CD8-positive, alpha-beta memory T cell (primary cell): ENCODE measurements at regions not wholly inside any gene's neighbourhood (a gene's known extent, or its start where the extent isn't known, plus 50 kb on each side); places are given as distances from the start of the nearest gene placed in this dataset.

ENCODE experiments used
- CTCF ChIA-PET: fragments of 350-600 bp; sonication (Branson Sonifier 250); formaldehyde crosslinking; loops from one replicate; lab custom pipeline; 2021; ENCODE audit warnings: antibody characterized with exemption; lab: Charles Lee
- POLR2A ChIA-PET: fragments of 350-600 bp; sonication (Branson Sonifier 250); formaldehyde crosslinking; loops from one replicate; lab custom pipeline; 2021; ENCODE audit warnings: antibody characterized with exemption; lab: Charles Lee
- DNase-seq, 5 donors: peaks; one replicate each; pipeline versions ENCODE4 v3.0.0 to v3.0.0-alpha.2; 2020 to 2022; ENCODE audit warnings: mixed read lengths in 1 of 5
- H3K27ac ChIP-seq: one replicate; pipeline ENCODE4 v1.7.0; 2013; ENCODE audit warnings: low read depth, mild to moderate bottlenecking, low read length, moderate library complexity
- H3K27me3 ChIP-seq: 2 replicates; pipeline ENCODE4 v1.7.0; 2013; ENCODE audit warnings: low read length, mild to moderate bottlenecking; ENCODE audit not compliant: insufficient read depth, poor library complexity, severe bottlenecking
- H3K36me3 ChIP-seq: 2 replicates; pipeline ENCODE4 v1.7.0; 2013; ENCODE audit warnings: mild to moderate bottlenecking, low read length, moderate library complexity; ENCODE audit not compliant: insufficient read depth
- H3K4me1 ChIP-seq: 2 replicates; pipeline ENCODE4 v1.7.0; 2013; ENCODE audit warnings: mild to moderate bottlenecking, low read length, moderate library complexity; ENCODE audit not compliant: insufficient read depth
- H3K4me3 ChIP-seq: 2 replicates; pipeline ENCODE4 v1.7.0; 2013; ENCODE audit warnings: mild to moderate bottlenecking, low read length
- H3K9me3 ChIP-seq: 2 replicates; pipeline ENCODE4 v1.7.0; 2013; ENCODE audit warnings: mild to moderate bottlenecking, low read length
- H3K27ac Mint-ChIP-seq, 8 donors: one replicate each; pipeline ENCODE4 v1.8.0; 2020 to 2021; ENCODE audit warnings: mixed read lengths in 8 of 8, mild to moderate bottlenecking in 6 of 8, inconsistent platforms in 3 of 8, moderate library complexity in 3 of 8
- H3K27me3 Mint-ChIP-seq, 2 donors: one replicate each; pipeline ENCODE4 v1.8.0; 2020 to 2021; ENCODE audit warnings: mixed read lengths in 2 of 2, mild to moderate bottlenecking in 1 of 2, moderate library complexity in 1 of 2
- H3K36me3 Mint-ChIP-seq, 3 donors: one replicate each; pipeline ENCODE4 v1.8.0; 2020 to 2021; ENCODE audit warnings: mixed read lengths in 3 of 3, inconsistent platforms in 1 of 3, mild to moderate bottlenecking in 1 of 3
- H3K4me1 Mint-ChIP-seq, 3 donors: one replicate each; pipeline ENCODE4 v1.8.0; 2020 to 2021; ENCODE audit warnings: mixed read lengths in 3 of 3, inconsistent platforms in 1 of 3, mild to moderate bottlenecking in 1 of 3
- H3K4me3 Mint-ChIP-seq, 7 donors: one replicate each; pipeline ENCODE4 v1.8.0; 2020 to 2021; ENCODE audit warnings: mixed read lengths in 7 of 7, mild to moderate bottlenecking in 6 of 7, moderate library complexity in 4 of 7, inconsistent platforms in 2 of 7
- H3K9me3 Mint-ChIP-seq, 5 donors: one replicate each; pipeline ENCODE4 v1.8.0; 2020 to 2022; ENCODE audit warnings: mixed read lengths in 5 of 5, mild to moderate bottlenecking in 3 of 5, moderate library complexity in 2 of 5, inconsistent platforms in 1 of 5

DNA sequence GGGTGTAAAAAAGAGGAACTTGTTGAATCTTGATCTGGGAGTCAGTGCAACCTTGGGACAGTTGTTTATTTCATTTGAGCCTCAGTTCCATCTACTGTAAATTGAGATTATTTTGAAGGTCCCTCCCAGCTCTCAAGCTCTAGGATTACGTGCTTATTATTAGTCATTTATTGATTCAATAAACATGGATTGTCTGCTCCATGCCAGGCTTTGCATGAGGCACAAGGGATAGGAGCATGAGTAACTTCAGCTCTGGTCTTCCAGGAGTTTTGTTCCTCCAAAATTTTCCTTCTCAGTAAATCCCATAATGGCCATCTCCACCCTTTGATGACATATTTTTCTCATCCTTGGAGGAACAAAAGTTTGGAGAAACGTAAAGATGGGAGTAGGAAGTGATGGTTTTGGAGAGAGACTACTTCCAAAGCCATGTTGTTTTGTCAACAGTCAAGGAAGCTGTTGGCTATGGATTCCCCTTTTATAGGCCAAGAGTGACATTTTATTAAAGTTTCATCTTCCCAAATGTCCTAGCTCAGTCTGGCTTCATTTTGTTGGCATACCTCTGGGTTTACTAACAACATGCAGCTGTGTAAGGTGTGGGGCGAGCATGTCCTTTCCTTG lies 244.6 kb downstream of the DMRT2 start:
- H3K27ac ChIP-seq = no peak overlapping the region
- DNase-seq = no peak
- Mint-ChIP-seq H3K27ac (no peak overlapping the region), H3K9me3 (peaks cover 0 to 8% (median 2%) of the 10 kb centered on the region in 5 donors), H3K36me3 (no peaks in the 10 kb centered on the region), H3K4me3 (no peak overlapping the region), H3K27me3 (peaks cover 0 to 4% of the 10 kb centered on the region in 2 donors), H3K4me1 (no peaks in the 10 kb centered on the region)
- ChIA-PET CTCF (no interaction called here), POLR2A (no interaction called here)
- H3K4me3 ChIP-seq = no peak overlapping the region
- no peaks in the 10 kb centered on the region for H3K36me3 ChIP-seq
- no peaks in the 10 kb centered on the region for H3K9me3 ChIP-seq
- H3K27me3 ChIP-seq = no peaks in the 10 kb centered on the region
- no peaks in the 10 kb centered on the region for H3K4me1 ChIP-seq

DNA sequence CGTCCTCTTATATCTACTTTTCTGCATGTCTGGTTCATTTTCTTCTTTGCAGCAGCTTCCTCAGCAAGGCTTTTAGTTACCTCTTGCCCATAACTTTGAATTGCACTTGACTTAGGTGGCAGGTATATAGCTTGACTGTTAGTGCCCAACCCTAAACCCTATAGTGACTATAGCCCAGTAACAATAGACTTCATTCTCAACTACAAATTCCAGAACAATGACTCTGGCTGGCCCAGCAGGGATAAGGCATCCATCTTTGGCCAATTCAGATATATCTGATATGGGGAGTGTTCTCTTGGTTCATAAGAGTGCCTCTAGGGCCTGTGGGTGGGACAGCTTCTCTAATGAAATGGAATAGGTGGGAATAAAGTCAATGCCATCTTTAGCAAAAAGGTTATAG lies 246.2 kb downstream of the DMRT2 start:
- no peaks in the 10 kb centered on the region for H3K4me1 Mint-ChIP-seq
- Histone ChIP-seq H3K4me1 (no peaks in the 10 kb centered on the region), H3K9me3 (no peaks in the 10 kb centered on the region), H3K36me3 (no peaks in the 10 kb centered on the region), H3K4me3 (no peak overlapping the region), H3K27me3 (no peaks in the 10 kb centered on the region), H3K27ac (no peak overlapping the region)
- no peak overlapping the region for H3K27ac Mint-ChIP-seq
- ChIA-PET POLR2A (no interaction called here), CTCF (no interaction called here)
- H3K9me3 Mint-ChIP-seq = peaks cover 0 to 8% (median 2%) of the 10 kb centered on the region in 5 donors
- no peak overlapping the region for H3K4me3 Mint-ChIP-seq
- DNase-seq = no peak
- no peaks in the 10 kb centered on the region for H3K36me3 Mint-ChIP-seq
- peaks cover 0 to 4% of the 10 kb centered on the region in 2 donors for H3K27me3 Mint-ChIP-seq

DNA sequence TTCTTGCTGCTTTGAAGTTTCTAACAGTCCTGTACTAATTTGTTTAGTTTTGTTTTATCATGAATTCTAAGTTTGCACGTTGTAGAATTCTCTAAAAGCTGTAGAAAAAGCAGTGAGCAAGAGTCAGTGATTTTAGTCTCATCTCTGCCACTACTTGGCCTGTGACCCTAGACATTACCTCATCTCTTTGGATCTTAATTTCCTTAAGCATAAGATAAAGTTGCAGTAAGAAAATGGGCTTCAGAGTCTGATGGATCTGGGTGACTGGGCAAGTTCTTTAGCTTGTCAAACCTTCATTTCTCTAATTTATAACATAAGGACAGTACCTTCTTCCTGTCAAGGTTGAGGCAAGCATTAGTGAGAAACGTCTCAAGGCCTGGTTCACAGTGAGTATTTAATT lies 247.9 kb downstream of the DMRT2 start:
- H3K4me1 ChIP-seq = no peaks in the 10 kb centered on the region
- Mint-ChIP-seq H3K9me3 (peaks cover 0 to 5% (median 2%) of the 10 kb centered on the region in 5 donors), H3K4me3 (no peak overlapping the region), H3K4me1 (no peaks in the 10 kb centered on the region), H3K36me3 (no peaks in the 10 kb centered on the region), H3K27ac (no peak overlapping the region), H3K27me3 (peaks cover 0 to 4% of the 10 kb centered on the region in 2 donors)
- no peaks in the 10 kb centered on the region for H3K36me3 ChIP-seq
- POLR2A ChIA-PET = no interaction called here
- H3K4me3 ChIP-seq = no peak overlapping the region
- H3K9me3 ChIP-seq = no peaks in the 10 kb centered on the region
- CTCF ChIA-PET = no interaction called here
- no peak for DNase-seq
- no peak overlapping the region for H3K27ac ChIP-seq
- no peaks in the 10 kb centered on the region for H3K27me3 ChIP-seq

DNA sequence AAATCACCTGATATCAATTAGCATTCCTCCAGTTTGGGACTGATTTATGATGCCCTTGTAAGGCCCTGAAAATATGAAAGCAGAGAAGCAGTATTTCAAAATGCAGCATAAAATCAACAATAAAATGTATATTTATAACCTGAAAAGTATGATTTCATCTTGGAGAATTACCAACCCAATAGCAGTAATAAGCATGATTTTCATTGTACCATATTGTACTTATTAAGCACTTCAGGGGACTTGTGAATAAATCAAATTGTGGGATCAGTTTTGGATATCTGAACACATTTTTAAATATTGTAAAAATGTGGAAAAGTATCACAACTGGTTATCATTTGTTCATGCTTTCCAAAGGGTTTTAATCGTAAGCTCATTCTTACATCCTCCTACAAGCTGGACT lies 250.8 kb downstream of the DMRT2 start:
- Mint-ChIP-seq H3K27ac (no peak overlapping the region), H3K27me3 (no peaks in the 10 kb centered on the region), H3K36me3 (no peaks in the 10 kb centered on the region), H3K4me1 (no peaks in the 10 kb centered on the region), H3K4me3 (no peak overlapping the region), H3K9me3 (peaks cover 0 to 4% (median 2%) of the 10 kb centered on the region in 5 donors)
- Histone ChIP-seq H3K9me3 (peaks cover 3% of the 10 kb centered on the region), H3K4me1 (no peaks in the 10 kb centered on the region), H3K36me3 (no peaks in the 10 kb centered on the region), H3K4me3 (no peak overlapping the region), H3K27ac (no peak overlapping the region), H3K27me3 (no peaks in the 10 kb centered on the region)
- CTCF ChIA-PET = interaction anchor here (0.9 kb wide), 1 partner anchor 38 kb away, joined by 3 read pairs; no protein-coding TSS in a partner anchor
- POLR2A ChIA-PET = no interaction called here
- no peak for DNase-seq

DNA sequence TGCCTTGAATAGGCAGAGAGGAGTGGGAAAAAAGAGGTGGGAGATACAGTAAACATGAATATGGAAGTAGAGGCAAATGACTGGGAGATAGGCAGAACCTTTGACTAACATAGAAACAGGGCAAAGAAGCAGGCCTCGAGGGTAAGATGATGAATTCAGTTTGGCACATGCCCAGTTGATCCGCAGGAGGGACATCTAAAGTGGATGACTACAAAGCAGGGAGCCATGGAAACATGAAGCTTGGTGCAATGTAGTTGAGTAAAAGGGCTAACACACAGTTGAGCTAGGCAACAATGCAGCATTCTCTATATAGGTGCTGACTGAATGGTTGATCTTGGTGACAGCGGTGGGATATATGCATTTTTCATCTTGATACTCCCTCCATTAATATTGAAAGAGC lies 253.8 kb downstream of the DMRT2 start:
- Histone ChIP-seq H3K27ac (no peak overlapping the region), H3K9me3 (peaks cover 3% of the 10 kb centered on the region), H3K4me3 (no peak overlapping the region), H3K27me3 (no peaks in the 10 kb centered on the region), H3K36me3 (no peaks in the 10 kb centered on the region), H3K4me1 (no peaks in the 10 kb centered on the region)
- H3K27ac Mint-ChIP-seq = no peak overlapping the region
- H3K9me3 Mint-ChIP-seq = peaks cover 0 to 4% (median under 1%) of the 10 kb centered on the region in 5 donors
- CTCF ChIA-PET = no interaction called here
- no peaks in the 10 kb centered on the region for H3K4me1 Mint-ChIP-seq
- no peaks in the 10 kb centered on the region for H3K36me3 Mint-ChIP-seq
- no peaks in the 10 kb centered on the region for H3K27me3 Mint-ChIP-seq
- DNase-seq = no peak
- no peak overlapping the region for H3K4me3 Mint-ChIP-seq
- POLR2A ChIA-PET = no interaction called here

DNA sequence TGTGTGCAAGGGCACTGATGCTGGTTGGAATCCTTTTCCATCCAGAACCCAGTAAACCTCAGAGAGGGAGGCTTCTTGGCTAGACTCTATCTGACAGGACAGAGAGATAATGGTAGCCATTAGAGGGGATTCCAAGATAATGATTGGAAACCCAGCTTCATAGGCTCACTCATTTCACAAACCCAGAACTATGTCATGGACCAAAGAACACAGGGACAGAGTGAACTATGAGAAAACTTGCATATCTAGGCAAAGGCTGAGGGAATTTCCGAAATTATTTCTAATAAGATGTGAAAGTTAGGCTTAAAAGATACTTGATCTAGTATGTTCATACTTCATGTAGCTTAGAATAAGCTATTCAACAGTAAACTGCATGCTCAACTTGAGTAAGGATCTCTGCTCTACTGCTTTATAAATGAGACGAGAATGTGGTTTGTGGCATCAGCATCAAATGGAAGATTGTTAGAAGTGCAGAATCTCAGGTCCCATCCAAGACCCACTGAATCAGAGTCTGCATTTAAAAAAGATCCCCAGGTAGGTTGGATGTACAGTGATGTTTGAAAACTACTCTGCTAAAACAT lies 261.4 kb downstream of the DMRT2 start:
- peaks cover 0 to 5% of the 10 kb centered on the region in 2 donors for H3K27me3 Mint-ChIP-seq
- H3K27ac ChIP-seq = no peak overlapping the region
- H3K27me3 ChIP-seq = no peaks in the 10 kb centered on the region
- H3K36me3 Mint-ChIP-seq = no peaks in the 10 kb centered on the region
- no peaks in the 10 kb centered on the region for H3K4me1 Mint-ChIP-seq
- H3K9me3 ChIP-seq = no peaks in the 10 kb centered on the region
- peaks cover 0 to 8% (median 0%) of the 10 kb centered on the region in 5 donors for H3K9me3 Mint-ChIP-seq
- no peak for DNase-seq
- no peaks in the 10 kb centered on the region for H3K36me3 ChIP-seq
- no peak overlapping the region for H3K27ac Mint-ChIP-seq
- POLR2A ChIA-PET = no interaction called here
- H3K4me3 ChIP-seq = no peak overlapping the region
- no peaks in the 10 kb centered on the region for H3K4me1 ChIP-seq
- CTCF ChIA-PET = no interaction called here
- H3K4me3 Mint-ChIP-seq = no peak overlapping the region

DNA sequence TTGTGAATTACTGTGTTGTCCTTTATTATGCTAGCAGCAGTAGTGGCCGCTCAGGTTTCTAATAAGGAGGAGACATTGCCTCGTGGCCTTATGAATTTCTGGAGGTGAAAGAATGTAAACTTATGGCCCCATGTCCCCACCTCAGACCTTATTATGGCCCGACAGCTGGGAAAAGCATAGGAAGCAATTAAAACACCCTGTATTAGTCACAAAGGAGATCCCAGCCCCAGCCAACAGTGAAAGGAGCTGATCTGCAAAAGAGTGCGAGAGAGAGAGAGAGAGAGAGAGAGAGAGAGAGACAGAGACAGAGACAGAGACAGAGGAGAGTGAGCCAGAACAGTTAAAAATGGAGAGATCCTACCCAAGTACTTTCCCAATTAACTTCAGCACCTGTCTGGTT lies 269.3 kb downstream of the DMRT2 start:
- Mint-ChIP-seq H3K4me3 (no peak overlapping the region), H3K4me1 (no peaks in the 10 kb centered on the region), H3K27me3 (no peaks in the 10 kb centered on the region), H3K36me3 (no peaks in the 10 kb centered on the region), H3K9me3 (peaks cover 0 to 8% (median 2%) of the 10 kb centered on the region in 5 donors), H3K27ac (no peak overlapping the region)
- POLR2A ChIA-PET = no interaction called here
- H3K27me3 ChIP-seq = no peaks in the 10 kb centered on the region
- no peaks in the 10 kb centered on the region for H3K36me3 ChIP-seq
- no peaks in the 10 kb centered on the region for H3K4me1 ChIP-seq
- no peak for DNase-seq
- CTCF ChIA-PET = no interaction called here
- H3K9me3 ChIP-seq = no peaks in the 10 kb centered on the region
- no peak overlapping the region for H3K27ac ChIP-seq
- no peak overlapping the region for H3K4me3 ChIP-seq

DNA sequence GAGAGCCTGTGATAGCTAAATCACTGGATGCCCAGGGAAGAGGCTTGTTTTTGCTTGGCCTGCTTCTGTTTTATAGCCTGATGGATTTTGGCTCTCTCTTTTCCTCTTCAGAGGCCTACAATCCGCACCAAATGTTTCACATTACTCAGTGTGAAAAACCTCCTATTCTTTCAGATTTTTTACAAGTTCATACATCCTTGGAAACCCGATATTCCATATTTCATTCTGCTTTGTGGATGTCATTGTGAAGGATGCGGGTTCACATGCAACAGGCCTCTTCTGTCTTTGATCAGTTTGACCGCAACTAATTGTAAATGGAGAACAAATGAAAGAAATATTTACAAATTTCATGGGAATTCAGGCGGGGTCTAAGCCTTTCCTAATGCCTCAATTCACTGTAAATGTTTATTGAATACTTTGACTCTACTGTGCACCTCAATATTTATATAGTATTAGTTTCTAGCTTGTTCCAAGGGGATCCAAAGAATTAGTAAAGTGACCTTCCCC lies 269.9 kb downstream of the DMRT2 start:
- CTCF ChIA-PET = no interaction called here
- Histone ChIP-seq H3K4me1 (no peaks in the 10 kb centered on the region), H3K4me3 (no peak overlapping the region), H3K27me3 (no peaks in the 10 kb centered on the region), H3K9me3 (no peaks in the 10 kb centered on the region), H3K27ac (no peak overlapping the region), H3K36me3 (no peaks in the 10 kb centered on the region)
- H3K4me3 Mint-ChIP-seq = no peak overlapping the region
- no peaks in the 10 kb centered on the region for H3K4me1 Mint-ChIP-seq
- no peaks in the 10 kb centered on the region for H3K36me3 Mint-ChIP-seq
- DNase-seq = no peak
- H3K9me3 Mint-ChIP-seq = peaks cover 0 to 8% (median 2%) of the 10 kb centered on the region in 5 donors
- POLR2A ChIA-PET = no interaction called here
- H3K27me3 Mint-ChIP-seq = no peaks in the 10 kb centered on the region
- H3K27ac Mint-ChIP-seq = no peak overlapping the region
